Panc1 (cell line): ENCODE measurements at regions not wholly inside any gene's neighbourhood (a gene's known extent, or its start where the extent isn't known, plus 50 kb on each side); places are given as distances from the start of the nearest gene placed in this dataset.

Experiments
- CTCF ChIP-seq: fragments of 450-650 bp; IDR thresholded peaks from 2 replicates; pipeline ENCODE4 v1.5.1; 2017; ENCODE audit warnings: mild to moderate bottlenecking
- POLR2AphosphoS5 ChIP-seq: IDR thresholded peaks from 2 replicates; pipeline ENCODE4 v1.6.1; 2012; ENCODE audit warnings: mild to moderate bottlenecking, low read depth, low read length, moderate library complexity
- REST ChIP-seq, 2 experiments: IDR thresholded peaks; 2 replicates each; pipeline ENCODE4 v1.6.1; 2011 to 2012; ENCODE audit warnings: low read depth in 2 of 2, control low read depth in 1 of 2, low read length in 1 of 2, mild to moderate bottlenecking in 1 of 2, moderate library complexity in 1 of 2; ENCODE audit not compliant: insufficient read depth in 1 of 2
- SIN3A ChIP-seq: IDR thresholded peaks from 2 replicates; pipeline ENCODE4 v1.6.1; 2012; ENCODE audit warnings: low read depth, mild to moderate bottlenecking, low read length, moderate library complexity, borderline replicate concordance; ENCODE audit not compliant: insufficient read depth
- TCF7L2 ChIP-seq: IDR thresholded peaks from 2 replicates; pipeline ENCODE4 v1.6.1; 2011; ENCODE audit warnings: mild to moderate bottlenecking, low read depth, low read length, inconsistent platforms

GRCh38 chr13:62920159-62920558 is 1504.5 kb upstream of the PCDH20 start:
- TF ChIP-seq CTCF = no peak
- no peak for TF ChIP-seq REST (IDR thresholded peaks at IDR 0.05; ENCODE audit: insufficient read depth in 1 of 2, low read depth in 2 of 2, low read length in 1 of 2)
- no peak for TF ChIP-seq POLR2AphosphoS5
- no peak for TF ChIP-seq TCF7L2
- no peak for TF ChIP-seq SIN3A
